ENCODE measurements at regions not wholly inside any gene's neighbourhood (a gene's known extent, or its start where the extent isn't known, plus 50 kb on each side); places are given as distances from the start of the nearest gene placed in this dataset.

DNA sequence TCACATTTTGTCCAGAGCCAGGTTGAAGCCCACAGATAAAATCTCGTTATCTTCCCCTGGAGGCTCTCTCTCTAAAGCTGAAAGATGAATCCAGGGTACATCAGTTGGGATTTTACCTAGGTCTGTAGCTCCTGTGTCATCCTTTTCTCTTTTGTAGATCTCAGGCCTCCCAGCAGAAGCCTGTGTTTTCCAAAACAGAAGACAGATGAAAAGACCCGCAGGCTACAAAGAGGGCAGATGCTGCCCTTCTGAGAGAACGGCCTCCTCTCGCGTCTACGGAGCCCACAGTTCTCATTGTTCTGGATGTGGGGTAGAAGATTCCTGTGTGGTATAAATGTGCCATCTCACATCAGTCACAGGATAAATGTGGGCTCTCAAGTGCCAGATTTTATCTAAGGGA, 139.5 kb downstream of the SUCLG1 start:
- no peak overlapping the region for H3K27ac ChIP-seq
- TF ChIP-seq, protein P1, sequence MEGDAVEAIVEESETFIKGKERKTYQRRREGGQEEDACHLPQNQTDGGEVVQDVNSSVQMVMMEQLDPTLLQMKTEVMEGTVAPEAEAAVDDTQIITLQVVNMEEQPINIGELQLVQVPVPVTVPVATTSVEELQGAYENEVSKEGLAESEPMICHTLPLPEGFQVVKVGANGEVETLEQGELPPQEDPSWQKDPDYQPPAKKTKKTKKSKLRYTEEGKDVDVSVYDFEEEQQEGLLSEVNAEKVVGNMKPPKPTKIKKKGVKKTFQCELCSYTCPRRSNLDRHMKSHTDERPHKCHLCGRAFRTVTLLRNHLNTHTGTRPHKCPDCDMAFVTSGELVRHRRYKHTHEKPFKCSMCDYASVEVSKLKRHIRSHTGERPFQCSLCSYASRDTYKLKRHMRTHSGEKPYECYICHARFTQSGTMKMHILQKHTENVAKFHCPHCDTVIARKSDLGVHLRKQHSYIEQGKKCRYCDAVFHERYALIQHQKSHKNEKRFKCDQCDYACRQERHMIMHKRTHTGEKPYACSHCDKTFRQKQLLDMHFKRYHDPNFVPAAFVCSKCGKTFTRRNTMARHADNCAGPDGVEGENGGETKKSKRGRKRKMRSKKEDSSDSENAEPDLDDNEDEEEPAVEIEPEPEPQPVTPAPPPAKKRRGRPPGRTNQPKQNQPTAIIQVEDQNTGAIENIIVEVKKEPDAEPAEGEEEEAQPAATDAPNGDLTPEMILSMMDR (conservative IDR thresholded peaks at IDR 0.05): no peak

DNA sequence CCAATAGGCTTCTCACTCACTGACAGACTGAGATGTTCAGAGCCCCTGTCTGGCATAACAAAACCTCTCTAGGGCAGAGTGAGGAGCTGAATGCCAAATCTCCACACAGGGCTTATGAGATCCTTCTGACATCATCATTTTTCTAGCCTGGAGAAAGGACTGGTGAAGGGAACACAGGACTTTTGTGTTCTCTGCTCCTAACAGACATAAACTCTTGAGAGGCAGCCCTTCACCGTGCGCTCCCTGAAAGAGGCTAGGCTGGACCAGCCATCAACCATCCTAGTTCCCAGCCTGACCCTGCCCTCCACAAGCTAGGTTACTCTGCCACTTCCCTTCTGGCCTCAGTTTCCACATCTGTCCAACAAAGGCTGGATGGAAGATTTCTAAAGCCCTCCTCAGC, 141.9 kb downstream of the SUCLG1 start:
- TF ChIP-seq, protein P1 (conservative IDR thresholded peaks at IDR 0.05): no peak
- no peak overlapping the region for H3K27ac ChIP-seq

GRCh38 chr2:84314901-84315330, 144.2 kb downstream of the SUCLG1 start:
- TF ChIP-seq, protein P1 (conservative IDR thresholded peaks at IDR 0.05): peak; percentile 97
- no peak overlapping the region for H3K27ac ChIP-seq

DNA sequence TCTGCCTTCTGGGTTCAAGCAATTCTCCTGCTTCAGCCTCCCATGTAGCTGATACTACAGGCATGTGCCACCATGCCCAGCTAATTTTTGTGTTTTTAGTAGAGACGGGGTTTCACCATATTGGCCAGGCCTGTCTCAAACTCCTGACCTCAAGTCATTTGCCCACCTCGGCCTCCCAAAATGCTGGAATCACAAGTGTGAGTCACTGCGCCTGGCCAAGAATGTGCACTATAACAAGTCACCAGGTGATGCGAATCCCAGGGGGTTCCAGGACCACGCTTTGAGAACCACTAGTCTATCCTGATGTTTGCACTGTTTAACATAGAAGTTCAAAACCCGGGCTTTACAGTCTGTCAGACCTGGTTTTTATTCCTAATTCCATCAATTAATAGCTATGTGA, 144.8 kb downstream of the SUCLG1 start:
- H3K27ac ChIP-seq: no peak overlapping the region

DNA sequence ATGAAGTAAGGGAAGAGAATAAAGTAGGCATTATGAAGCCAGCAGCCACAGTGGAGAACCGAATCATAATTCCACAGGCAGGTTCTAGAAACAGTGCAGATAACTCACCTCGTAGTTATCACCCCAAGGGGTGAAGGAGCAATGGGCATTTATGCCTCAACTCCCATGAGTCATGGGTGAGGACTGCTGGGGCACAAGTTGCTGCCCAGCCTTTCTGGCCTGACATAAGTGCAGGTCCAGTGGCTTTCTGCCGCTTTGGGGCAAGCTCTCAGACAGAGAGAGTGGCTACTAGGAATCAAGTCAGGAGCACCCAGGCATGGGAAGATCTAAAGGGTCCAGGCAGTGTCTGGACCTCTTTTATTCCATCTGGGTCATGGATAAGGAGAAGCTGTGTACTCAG, 149.8 kb downstream of the SUCLG1 start:
- no peak overlapping the region for H3K27ac ChIP-seq
- TF ChIP-seq, protein P1 (conservative IDR thresholded peaks at IDR 0.05): no peak

More for the DNA sequence above, 144.8 kb downstream of the SUCLG1 start:
- TF ChIP-seq, protein P1 (conservative IDR thresholded peaks at IDR 0.05): no peak

DNA sequence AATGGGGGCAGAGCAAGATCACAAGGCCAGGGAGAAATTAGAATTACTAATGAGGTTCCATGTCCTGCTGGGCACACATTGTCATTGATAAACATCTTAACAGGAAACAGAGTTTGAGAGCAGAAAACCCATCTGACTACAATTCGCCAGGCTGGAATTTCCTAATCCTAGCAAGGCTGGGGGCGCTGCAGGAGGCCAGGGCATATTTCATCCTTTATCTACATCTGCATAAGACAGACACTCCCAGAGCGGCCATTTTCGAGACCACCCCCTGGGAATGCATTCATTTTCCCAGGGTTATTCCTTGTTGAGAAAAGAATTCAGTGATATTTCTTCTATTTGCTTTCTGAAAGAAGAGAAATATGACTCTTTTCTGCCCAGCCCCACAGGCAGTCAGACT, 152.7 kb downstream of the SUCLG1 start:
- no peak overlapping the region for H3K27ac ChIP-seq
- TF ChIP-seq, protein P1 (conservative IDR thresholded peaks at IDR 0.05): no peak

GRCh38 chr2:84302513-84303412, 156.3 kb downstream of the SUCLG1 start:
- TF ChIP-seq, protein P1 (conservative IDR thresholded peaks at IDR 0.05): peak; percentile 89
- H3K27ac ChIP-seq: no peak overlapping the region

Data from VCaP (cell line).